Heart left ventricle (tissue), 16 donors: ENCODE measurements at regions not wholly inside any gene's neighbourhood (a gene's known extent, or its start where the extent isn't known, plus 50 kb on each side); places are given as distances from the start of the nearest gene placed in this dataset.
"Not testable (repeated sequence)": the region's sequence is repeated elsewhere in the genome, so short reads cannot be mapped to it uniquely, and the experiment has no call there.

ENCODE experiments used
- ATAC-seq, 4 donors: fragments of 200-7000 bp; cut with Tn5 transposase; one replicate each; pipeline ENCODE4 v1.9.1; 2020 to 2022; ENCODE audit warnings: moderate library complexity in 4 of 4, mild to moderate bottlenecking in 3 of 4, moderate number of reproducible peaks in 1 of 4
- DNase-seq, 5 donors: peaks; one replicate each; pipeline ENCODE4 v3.0.0-alpha.2; 2020
- H3K27ac ChIP-seq, 12 donors: fragments of 200-600 bp; sonication (generic) in 4 of 12; one replicate each; pipeline versions ENCODE4 v1.5.0 to v1.8.0; 2016 to 2022; ENCODE audit warnings: mild to moderate bottlenecking in 2 of 12
- H3K27me3 ChIP-seq, 9 donors: fragments of 200-600 bp; sonication (generic) in 2 of 9; one replicate each; pipeline versions ENCODE4 v1.5.1 to v1.8.0; 2016 to 2022; ENCODE audit warnings: mild to moderate bottlenecking in 3 of 9
- H3K36me3 ChIP-seq, 9 donors: fragments of 200-600 bp; sonication (generic) in 2 of 9; one replicate each; pipeline versions ENCODE4 v1.5.0 to v1.8.0; 2018 to 2022; ENCODE audit warnings: mild to moderate bottlenecking in 2 of 9
- H3K4me1 ChIP-seq, 12 donors: fragments of 200-600 bp; sonication (generic) in 4 of 12; one replicate each; pipeline versions ENCODE4 v1.5.0 to v1.8.0; 2016 to 2022; ENCODE audit warnings: mild to moderate bottlenecking in 3 of 12
- H3K4me3 ChIP-seq, 12 donors: fragments of 200-600 bp; sonication (generic) in 4 of 12; one replicate each; pipeline versions ENCODE4 v1.5.0 to v1.8.0; 2017 to 2022; ENCODE audit warnings: mild to moderate bottlenecking in 9 of 12, moderate library complexity in 4 of 12
- H3K9me3 ChIP-seq, 12 donors: fragments of 200-600 bp; sonication (generic) in 4 of 12; one replicate each; pipeline versions ENCODE4 v1.5.0 to v1.8.0; 2016 to 2022; ENCODE audit warnings: mild to moderate bottlenecking in 1 of 12
- CTCF ChIP-seq, 12 donors: fragments of 200-600 bp; sonication (generic) in 4 of 12; IDR thresholded peaks; one replicate each; pipeline versions ENCODE4 v1.5.0 to v1.8.0; 2018 to 2022; ENCODE audit warnings: antibody characterized with exemption in 12 of 12, mild to moderate bottlenecking in 5 of 12
- POLR2A ChIP-seq, 2 donors: fragments of 450-650 bp; IDR thresholded peaks; one replicate each; pipeline ENCODE4 v1.6.1; 2017; ENCODE audit warnings: antibody characterized with exemption in 2 of 2, mild to moderate bottlenecking in 2 of 2, moderate library complexity in 2 of 2
- WGBS, 4 donors: extraction: QIAGEN DNeasy Blood & Tissue Kit in 2 of 4; methylation state at CpG; one replicate each; pipeline versions ENCODE4 v1.1.5 to v1.1.7; 2013 to 2018; 5-methylcytosine and 5-hydroxymethylcytosine counted together
- intact Hi-C, 10 donors: fragments of 100-400 bp; cut with DNase I; formaldehyde crosslinking; loops; one replicate each; pipeline versions ENCODE4 v1.11.1 to v1.14.2; 2022
- donor health status: ischemic (EF 13 %, LVEDD 7.1; RV severe dilation, severe dysfunction).
- donor health status: healthy with polysubstance abuse.
- donor health status: DM: no; HTN: yes; CAD: no.
- donor health status: DM: no; HTN: no; CAD: no.
- donor health status: ischemic (EF 25% LVEDD 6.9; RV normal size, moderate dysfunction).
- donor health status: ischemic (EF 25% LVEDD 5.7; RV mildly dilated, moderate dysfunction).
- donor health status: healthy.
- donor health status: DM: yes; HTN: yes; CAD: no.
- donor health status: ischemic (EF 35%, LVEDD 5.7; RV mildly dilated, moderate dysfunction).
- donor health status: nonischemic (EF 11% LVEDD 7.7; RV severe dilation, severe dysfunction).
- donor health status: DM: yes; HTN: yes; CAD: no.
- donor health status: PGD.
- donor health status: ischemic (EF 29% LVEDD 5.4; RV normal size, mild dysfunction).
- donor health status: nonischemic (EF 23%, LVEDD 6.1; RV moderate dilation, normal function).

GRCh38 chr20:25864326-25864962 is 167.8 kb upstream of the ZNF337 start:
- no peaks in the 10 kb centered on the region for H3K9me3 ChIP-seq
- TF ChIP-seq POLR2A (IDR thresholded peaks at IDR 0.05) = no peak
- no peak for TF ChIP-seq CTCF (IDR thresholded peaks at IDR 0.05)
- intact Hi-C loops = no loop called here
- H3K36me3 ChIP-seq = no peaks in the 10 kb centered on the region
- H3K4me1 ChIP-seq = peaks cover 0 to 69% (median 27%) of the 10 kb centered on the region in 12 donors
- ATAC-seq (no peak), DNase-seq (no peak)
- H3K27ac ChIP-seq = peak overlapping the region in 1 of 12 donors; percentile 64
- 65 to 80% (median 74%) methylated on average over 15 of the region's 15 CpGs for WGBS, 4 donors
- peaks cover 0 to 19% (median 0%) of the 10 kb centered on the region in 9 donors for H3K27me3 ChIP-seq
- H3K4me3 ChIP-seq = no peak overlapping the region

GRCh38 chr20:25863536-25864325 is 167.1 kb upstream of the ZNF337 start:
- Histone ChIP-seq H3K4me3 (peak overlapping the region; percentile 25 to 73 (median 56)), H3K36me3 (no peaks in the 10 kb centered on the region), H3K9me3 (no peaks in the 10 kb centered on the region), H3K27ac (peak overlapping the region in 5 of 12 donors; percentile 17 to 64 (median 52)), H3K27me3 (peaks cover 0 to 21% (median 0%) of the 10 kb centered on the region in 9 donors), H3K4me1 (peaks cover 0 to 69% (median 27%) of the 10 kb centered on the region in 12 donors)
- peak in 1 of 2 donors; percentile 2 for TF ChIP-seq POLR2A (IDR thresholded peaks at IDR 0.05)
- no peak for TF ChIP-seq CTCF (IDR thresholded peaks at IDR 0.05)
- intact Hi-C loops = no loop called here
- WGBS, 4 donors = 25 to 31% (median 30%) methylated on average over 19 to 21 of the region's 21 CpGs
- no peak for ATAC-seq
- DNase-seq = peak in 2 of 5 donors; percentile 30 to 67

GRCh38 chr20:25862967-25863530 is 166.4 kb upstream of the ZNF337 start:
- H3K27me3 ChIP-seq = peaks cover 0 to 27% (median 0%) of the 10 kb centered on the region in 9 donors
- intact Hi-C loops, H3K36me3 ChIP-seq, H3K9me3 ChIP-seq: not testable (repeated sequence)
- peak; percentile 91 to 97 (median 92) for DNase-seq
- peak in 3 of 4 donors; percentile 50 to 56 (median 52) for ATAC-seq
- WGBS, 4 donors = 1% methylated on average over 18 to 53 of the region's 53 CpGs
- peak overlapping the region in 5 of 12 donors; percentile 17 to 64 (median 52) for H3K27ac ChIP-seq
- peak overlapping the region; percentile 25 to 73 (median 56) for H3K4me3 ChIP-seq
- TF ChIP-seq CTCF (IDR thresholded peaks at IDR 0.05) (peak in 4 of 12 donors; percentile 25 to 40 (median 36)), POLR2A (IDR thresholded peaks at IDR 0.05) (peak in 1 of 2 donors; percentile 20)
- peaks cover 0 to 66% (median 29%) of the 10 kb centered on the region in 12 donors for H3K4me1 ChIP-seq
